Amygdala (tissue), 56 donors: ENCODE measurements at regions not wholly inside any gene's neighbourhood (a gene's known extent, or its start where the extent isn't known, plus 50 kb on each side); places are given as distances from the start of the nearest gene placed in this dataset.

ENCODE experiments used
- DNase-seq, 56 donors: peaks; one replicate each; lab custom pipeline; 2025; lab: John Stamatoyannopoulos, UW

DNA sequence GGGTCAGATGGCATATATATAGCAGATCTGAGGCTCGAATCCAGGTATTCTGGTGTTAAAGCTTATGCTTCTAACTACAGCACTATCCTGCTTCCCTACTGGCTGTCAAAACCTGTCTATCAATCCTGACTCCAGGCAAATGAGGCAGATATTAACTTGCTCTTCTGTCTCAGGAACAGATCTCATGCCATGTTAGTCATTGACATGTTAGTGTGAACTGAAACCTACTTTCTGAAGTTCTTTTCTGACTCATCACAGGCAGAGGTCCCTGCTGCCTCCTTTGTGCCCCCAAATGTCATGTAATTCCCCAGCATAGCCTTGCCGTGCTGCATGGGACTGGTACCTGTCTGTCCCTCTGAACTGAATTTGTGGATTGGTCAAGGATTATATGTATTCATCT lies 125.0 kb upstream of the SMAD3 start:
- no peak for DNase-seq

DNA sequence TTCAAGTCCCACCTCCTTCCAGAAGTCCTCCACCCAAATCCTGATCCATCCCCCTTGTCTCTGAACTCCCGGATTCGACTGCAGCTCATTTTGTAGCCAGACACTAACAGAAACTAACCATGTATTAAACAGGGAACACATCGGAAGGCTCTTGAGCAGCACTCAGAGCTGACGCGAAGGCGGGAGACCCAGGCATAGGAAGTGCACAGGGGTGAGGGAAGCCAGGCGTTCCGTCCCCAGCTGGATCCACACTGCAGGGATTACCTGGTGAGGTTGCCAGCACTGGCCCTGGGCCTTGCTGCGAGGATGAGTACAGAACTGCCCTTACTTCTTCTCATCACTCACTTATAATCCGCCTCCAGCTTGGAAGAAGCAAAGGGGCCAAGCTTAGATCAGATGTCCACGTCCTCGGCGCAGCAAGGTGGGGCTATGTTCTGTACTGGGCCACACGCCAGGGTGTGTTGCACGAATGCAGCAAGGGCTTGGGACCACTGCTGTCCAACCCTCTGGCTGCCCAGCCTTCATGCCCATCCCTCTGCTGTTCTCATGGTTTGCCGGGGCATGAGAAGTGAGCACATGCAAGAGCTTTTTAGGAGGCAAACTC lies 124.2 kb upstream of the SMAD3 start:
- DNase-seq, result no peak

DNA sequence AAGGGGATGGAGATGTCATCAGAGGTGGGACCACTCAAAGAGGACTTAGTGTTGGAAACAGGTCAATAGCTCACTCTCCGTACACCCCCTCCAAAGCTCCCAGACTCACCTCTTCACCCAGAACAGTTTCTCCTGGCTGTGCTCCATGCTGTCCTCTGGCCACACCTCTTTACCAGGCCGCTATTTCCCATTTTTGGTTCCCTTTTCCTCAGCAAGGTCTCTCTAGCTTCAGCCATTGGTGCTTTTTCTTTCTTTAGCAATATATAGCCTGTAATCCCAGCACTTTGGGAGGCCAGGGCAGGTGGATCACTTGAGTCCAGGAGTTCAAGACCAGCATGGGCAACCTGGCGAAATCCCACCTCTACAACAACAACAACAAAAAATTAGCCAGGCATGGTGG lies 123.6 kb upstream of the SMAD3 start:
- peak in 1 of 56 donors; percentile 10 for DNase-seq

DNA sequence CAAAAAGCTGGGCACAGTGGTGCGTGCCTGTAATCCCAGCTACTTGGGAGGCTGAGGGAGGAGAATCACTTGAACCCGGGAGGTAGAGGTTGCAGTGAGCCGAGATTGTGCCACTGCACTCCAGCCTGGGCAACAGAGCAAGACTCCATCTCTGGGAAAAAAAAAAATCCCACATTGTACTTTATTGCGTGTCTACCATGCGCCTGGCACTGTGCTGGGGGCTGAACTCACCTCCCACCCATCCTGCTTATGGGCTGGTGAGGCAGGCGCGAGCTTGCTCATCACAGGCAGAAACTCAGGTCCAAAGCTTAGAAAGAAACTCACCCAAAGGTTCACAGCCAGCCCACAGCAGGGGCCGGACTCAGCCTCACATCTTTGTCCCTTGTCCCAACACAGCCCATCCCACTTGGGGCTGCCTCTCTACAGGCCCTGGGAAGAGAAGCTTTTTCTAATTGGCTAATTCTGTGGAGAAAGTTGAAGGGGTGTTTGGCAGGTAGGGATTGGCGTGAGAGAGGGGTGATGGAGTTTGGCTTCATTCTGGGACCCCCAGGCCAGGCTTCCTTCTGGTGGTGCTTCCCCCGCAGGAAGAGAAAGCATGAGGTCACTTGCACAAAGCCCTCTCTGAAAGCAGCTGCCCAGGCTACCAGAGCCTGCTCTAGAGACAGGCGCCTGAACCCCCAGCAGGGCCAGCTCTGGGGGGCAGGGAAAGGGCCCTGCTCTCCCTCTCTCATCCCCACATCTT lies 122.6 kb upstream of the SMAD3 start:
- DNase-seq, result no peak

DNA sequence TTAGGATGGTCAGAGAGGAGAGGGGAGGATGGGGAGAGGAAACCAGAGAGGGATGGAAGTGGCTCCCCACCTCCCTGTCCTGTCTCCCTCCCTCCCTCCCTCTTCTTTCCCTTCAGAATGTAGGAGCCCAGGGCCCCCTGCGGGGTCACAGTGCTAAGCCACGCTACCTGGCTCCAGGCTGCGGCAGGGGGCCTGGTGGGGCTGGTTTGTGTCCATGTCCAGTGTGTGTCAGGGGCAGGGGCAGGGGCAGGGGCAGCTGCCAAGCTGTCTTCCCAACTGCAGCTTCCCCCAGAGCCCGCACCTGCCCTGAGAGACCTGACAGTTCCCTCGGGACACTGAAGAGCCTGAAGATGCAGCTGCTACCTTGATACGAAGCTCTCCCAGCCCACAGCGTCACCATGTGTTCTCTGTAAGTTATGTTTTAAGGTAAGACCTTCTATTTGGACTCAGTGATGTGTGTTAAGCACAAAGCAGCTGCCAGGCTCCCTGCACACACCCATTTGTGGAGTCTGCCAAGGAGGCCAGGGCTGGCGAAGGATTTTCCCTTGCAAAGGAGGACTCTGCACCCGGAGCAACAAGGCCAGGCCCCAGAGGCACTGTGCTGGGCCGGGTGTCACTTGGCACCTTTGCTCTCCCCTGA lies 121.8 kb upstream of the SMAD3 start:
- no peak for DNase-seq

DNA sequence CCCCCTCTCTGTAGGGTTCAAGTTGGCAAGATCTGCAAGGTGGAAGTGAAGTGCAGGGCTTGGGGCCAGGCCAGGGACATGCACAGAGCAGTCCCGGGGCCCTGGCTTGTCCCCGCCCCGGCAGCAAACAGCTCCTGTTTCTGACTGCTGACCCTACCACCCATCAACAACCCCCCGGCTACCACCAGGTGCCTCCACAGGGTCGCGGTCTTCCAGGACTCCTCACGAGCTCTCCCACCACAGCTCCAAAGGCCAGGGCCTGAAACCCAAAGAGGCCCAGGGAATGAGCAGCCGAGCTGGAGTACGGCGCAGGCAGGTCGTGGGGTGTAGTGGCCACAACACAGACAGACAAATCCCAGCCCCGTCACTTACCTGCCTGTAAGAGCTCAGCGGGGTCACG lies 121.3 kb upstream of the SMAD3 start:
- DNase-seq, result no peak

DNA sequence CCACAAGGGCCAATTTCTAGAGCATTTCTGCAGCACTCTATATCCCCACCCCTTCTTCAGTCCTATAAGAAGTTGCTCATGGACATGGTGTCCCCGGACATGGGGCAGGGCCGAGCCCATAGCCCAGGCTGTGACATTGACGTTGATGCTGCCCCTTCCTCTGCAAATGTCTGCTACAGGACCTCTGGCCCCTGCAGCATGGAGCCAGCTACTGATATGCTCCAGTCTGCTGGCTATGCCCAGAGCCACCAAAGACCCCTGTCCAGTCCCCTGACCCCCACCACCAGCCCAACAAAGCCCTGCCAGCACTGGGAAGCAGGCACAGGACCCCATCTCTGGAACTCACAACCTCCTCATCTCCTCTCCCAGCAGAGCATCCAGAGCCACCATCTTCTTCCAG lies 120.1 kb upstream of the SMAD3 start:
- no peak for DNase-seq

DNA sequence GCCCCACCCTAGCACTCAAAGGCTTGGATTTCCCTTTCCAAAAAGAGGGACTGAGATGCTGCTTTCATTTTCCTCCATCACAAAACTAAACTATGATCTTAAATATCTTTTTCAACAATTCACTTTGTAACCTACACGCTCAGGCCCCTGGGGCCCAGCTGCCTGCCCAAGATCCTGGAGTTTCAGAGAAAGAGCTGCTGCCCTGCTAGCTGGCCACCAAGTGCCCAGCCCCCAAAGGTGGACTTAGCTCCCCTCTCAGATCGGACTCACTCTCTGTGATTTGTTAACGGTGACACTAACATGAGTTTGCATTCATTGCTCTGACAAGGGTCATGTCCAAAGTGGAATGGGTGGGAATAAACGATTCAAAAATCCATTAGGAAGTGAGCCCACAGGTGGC lies 119.6 kb upstream of the SMAD3 start:
- DNase-seq, result no peak

DNA sequence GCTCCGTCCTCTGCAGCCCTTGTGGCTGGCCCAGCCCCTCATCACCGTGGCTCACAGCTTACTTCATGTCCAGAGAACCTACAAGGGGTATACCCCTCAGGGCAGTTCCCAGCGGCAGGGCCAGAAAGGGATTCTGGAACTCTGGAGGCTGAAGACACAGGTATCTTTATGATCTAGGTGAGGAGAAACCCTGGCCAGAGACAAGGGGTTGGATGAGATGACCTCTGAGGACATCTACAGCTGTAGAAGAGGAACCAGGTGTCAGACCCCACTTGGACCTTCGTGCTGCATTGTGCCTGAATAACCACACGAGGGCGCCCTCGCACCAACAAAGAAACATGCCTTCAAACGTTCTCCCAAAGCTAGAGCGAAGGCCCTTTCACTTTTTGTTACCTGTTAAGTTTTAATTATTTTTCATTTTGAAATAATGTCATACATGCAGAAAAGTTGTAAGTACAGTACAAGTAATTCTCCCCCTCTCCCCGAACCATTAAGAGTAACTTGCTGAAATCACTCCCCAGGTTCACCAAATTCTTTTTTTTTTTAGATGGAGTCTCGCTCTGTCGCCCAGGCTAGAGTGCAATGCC lies 118.7 kb upstream of the SMAD3 start:
- peak in 45 of 56 donors; percentile 2 to 81 (median 34) for DNase-seq

DNA sequence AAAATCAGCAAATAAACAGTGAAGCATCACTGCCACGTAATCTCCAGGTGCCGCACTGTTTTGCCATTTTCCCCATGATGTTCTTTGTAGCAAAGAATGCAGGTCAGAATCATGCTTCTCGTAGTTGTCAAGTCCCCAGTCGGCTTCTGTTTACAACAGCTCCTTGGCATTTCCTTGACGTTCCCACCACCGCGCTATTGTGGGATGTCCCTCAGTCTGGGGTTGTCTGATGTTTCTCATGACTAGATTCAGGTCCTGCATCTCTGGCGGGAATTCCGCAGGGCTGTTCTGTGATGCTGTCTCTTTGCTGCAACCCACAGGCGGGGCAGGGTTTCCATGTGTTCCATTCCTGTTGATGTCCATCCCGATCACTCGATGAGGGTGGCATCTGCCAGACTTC lies 117.9 kb upstream of the SMAD3 start:
- no peak for DNase-seq

DNA sequence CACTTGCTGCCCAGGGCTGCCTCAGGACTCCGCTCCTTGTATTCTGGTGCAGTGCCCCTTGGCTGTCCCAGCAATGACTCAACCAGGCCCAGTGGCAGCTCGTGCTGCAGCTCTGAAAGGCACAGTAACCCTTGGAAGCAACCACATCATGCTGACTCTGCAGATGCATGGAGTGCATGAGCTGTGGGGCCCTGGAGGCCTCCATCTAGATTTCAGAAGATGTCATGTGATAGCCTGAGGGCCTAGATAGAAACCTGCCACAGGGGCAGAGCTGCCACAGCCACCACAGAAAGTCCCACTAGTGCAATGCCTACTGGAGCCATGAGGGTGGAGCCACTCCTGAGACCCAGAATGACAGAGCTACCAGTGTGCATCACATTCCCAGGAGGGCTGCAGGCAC lies 117.1 kb upstream of the SMAD3 start:
- no peak for DNase-seq

DNA sequence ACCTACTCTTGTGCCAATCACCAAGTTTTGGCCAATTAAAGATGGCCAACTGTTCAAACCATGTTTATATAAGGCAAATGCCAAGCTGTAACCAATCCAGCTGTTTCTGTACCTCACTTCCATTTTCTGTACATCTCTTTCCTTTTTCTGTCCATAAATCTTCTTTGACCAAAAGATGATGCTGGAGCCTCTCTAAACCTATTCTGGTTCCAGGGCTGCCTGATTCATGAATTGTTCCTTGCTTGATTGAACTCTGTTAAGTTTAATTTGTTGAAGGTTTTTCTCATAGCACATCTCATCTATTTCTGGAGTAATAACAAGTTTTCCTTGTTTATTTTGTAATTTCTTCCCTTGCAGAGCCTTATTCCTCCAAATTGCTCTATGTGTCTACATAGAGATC lies 115.3 kb upstream of the SMAD3 start:
- no peak for DNase-seq

DNA sequence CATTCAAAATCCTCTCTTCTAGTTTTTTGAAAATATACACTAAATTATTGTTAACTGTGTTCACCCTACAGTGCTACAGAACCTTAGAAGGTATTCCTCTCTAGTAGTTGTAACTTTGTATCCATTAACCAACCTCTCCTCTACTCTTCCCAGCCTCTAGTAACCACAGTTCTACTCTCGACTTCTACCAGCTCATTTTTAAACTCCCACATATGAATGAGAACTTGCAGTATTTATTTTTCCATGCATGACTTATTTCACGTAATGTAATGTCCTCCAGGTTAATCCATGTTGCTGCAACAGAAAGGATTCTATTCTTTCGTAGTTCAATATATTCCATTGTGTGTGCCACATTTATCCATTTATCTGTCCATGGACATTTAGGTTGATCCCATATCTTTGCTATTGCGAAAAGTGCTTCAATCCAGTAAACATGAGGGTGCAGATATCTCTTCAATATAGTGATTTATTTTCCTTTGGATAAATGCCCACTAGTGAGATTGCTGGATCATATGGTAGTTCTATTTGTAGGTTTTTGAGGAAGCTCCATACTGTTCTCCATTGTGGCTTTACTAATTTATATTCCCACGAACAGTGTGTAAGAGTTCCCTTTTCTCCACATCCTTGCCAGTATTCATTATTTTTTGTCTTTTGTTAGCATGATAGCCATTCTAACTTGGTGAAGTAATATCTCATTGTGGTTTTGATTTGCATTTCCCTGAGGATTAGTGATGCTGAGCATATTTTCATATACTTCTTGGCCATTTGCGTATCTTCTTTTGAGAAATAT lies 113.7 kb upstream of the SMAD3 start:
- no peak for DNase-seq

DNA sequence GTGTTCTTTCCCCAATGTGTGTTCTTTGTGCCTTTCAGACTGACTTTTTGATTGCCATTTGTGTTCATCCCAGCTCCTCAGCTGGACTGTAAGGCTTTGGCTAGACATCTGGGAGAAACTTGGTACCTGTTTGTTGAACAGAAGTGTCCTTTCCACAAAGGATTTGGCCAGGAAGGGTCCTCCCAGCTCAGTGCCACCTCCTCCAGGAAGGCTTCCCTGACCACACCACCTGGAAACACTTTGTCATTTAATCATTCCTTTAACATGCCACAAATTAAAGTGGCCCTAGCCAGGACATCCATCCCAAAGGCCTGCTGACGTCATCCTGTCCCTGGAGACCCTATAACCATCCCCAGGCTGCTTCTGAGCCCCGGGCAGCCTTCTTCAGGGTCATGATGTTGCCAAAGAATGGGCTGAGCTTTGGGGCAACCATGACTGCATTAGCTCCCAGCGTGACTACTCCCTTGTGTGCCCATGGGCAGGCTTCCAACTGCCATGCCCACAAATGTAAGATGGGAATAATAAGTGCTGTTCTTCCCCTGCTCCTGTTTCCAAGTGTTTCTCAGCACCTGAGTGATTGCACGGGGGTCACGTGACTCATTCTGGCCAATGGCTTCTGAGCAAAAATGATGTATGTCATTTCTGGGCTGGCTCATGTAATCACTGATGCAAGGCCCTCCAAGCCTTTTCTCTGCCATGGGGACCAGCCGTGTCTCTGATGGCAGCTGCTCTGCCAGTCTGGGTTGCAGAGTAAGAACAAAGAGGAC lies 112.5 kb upstream of the SMAD3 start:
- DNase-seq, result no peak

DNA sequence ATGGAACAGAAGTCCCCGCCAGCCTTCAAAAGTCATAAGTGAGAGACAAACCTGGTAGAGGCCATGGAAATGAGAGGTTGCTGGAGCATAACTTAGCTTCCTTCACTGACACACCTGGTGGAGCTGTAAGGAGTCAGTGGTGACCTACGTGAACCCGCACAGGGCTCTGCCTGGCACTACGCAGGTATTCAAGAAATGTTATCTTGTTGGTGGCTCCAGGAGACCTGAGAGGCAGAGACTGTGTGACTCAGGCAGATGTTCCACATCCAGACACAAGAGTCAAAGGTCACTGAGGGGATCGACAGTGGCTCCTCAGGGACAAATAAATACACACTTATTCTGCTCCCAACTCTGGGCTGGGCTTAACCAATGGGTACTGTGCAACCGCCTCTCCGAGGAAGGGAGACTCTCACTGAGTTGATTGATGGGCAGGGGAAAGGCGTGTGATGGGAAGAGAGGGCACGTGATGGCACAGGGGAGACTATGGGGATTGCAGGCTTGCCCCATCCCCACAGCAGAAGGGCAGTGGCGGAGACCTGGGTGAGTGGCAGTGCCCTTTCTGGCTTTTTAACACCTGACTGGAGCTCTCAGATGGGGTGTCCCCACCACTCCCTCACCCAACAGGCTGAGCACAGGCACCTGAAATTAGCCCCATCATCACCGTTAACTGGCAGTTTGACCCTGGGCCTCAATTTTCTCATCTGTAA lies 111.7 kb upstream of the SMAD3 start:
- DNase-seq, result no peak

DNA sequence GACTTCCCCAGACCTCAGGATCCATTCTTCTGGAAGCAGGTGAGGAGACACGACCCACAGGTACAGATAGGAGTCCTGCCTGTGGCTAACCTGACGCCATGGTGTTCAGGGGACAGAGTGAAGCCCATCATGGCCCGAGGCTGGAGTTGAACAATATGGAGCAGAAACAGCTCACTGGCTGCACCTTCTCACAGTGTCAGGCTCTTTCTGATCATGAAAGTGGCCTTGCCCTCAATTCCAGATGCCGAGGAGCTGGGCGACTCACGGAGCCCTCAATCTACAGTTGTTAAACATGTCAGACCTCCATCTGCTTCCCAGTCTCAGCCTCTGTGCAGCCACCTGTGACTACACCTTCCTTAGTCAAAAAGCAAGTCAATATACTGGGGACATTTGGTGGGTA lies 110.8 kb upstream of the SMAD3 start:
- DNase-seq, result no peak

DNA sequence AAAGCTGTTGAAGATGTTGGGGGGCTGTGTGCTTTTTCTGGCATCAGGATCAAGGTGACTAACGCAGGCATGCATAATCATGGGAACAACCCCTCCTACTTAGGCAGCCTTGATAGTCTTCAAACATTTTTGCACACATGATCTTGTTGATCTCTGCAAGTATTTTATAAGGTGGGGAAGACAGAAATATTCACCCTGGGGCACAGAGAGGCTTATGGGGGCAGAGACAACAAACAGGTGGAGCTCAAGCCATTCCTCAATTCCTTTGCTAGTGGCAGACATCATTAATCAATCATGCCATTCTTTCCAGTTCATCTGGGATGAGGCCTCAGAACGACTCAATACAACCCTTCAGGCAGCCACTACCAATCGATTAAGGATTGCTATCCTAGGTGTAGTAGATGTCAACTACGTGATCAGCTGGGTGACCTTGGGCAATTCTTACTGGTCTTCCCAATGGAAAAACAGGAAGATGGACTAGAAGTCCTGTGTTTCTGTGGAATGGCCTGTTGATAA lies 110.3 kb upstream of the SMAD3 start:
- DNase-seq, result no peak

DNA sequence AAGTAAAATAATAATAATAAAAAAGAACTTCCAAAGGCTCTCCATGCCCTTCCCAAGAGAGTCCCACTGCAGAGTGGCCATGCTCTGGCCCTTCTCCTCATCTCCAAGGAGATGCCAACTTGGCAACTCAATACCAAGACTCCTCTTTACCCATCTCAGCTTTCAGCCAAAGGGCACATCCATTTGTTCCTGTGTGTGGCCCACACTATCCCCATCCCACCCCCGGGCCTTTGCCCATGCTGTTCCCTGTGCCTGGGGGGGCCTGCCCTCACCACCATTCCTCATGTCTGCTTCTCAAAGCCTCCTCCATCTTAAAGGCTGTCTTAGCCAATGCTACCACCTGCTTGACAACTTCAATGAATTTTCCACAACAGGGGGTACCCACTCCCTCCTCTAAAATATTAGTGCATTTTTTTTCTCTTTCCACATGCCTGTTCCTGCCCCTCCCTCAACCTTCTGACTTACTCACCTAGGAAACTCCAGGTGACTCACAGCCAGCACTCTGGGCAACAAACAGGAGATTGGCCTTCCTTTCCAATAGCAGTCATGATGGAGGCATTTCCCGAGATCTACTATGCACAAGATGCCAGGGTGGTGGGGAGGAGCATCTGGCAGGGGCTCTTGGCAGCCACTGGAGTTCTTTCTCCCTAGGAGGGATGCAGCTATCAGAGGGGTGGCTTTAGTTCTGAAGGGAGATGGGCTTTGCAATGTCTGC lies 109.4 kb upstream of the SMAD3 start:
- DNase-seq, result no peak
